ENCODE measurements at regions not wholly inside any gene's neighbourhood (a gene's known extent, or its start where the extent isn't known, plus 50 kb on each side); places are given as distances from the start of the nearest gene placed in this dataset.

- TF ChIP-seq, protein P1, sequence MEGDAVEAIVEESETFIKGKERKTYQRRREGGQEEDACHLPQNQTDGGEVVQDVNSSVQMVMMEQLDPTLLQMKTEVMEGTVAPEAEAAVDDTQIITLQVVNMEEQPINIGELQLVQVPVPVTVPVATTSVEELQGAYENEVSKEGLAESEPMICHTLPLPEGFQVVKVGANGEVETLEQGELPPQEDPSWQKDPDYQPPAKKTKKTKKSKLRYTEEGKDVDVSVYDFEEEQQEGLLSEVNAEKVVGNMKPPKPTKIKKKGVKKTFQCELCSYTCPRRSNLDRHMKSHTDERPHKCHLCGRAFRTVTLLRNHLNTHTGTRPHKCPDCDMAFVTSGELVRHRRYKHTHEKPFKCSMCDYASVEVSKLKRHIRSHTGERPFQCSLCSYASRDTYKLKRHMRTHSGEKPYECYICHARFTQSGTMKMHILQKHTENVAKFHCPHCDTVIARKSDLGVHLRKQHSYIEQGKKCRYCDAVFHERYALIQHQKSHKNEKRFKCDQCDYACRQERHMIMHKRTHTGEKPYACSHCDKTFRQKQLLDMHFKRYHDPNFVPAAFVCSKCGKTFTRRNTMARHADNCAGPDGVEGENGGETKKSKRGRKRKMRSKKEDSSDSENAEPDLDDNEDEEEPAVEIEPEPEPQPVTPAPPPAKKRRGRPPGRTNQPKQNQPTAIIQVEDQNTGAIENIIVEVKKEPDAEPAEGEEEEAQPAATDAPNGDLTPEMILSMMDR (conservative IDR thresholded peaks at IDR 0.05): no peak
- DNase-seq: no peak
- Mint-ChIP-seq H3K27ac (no peak overlapping the region), H3K4me3 (no peak overlapping the region), H3K4me1 (no peaks in the 10 kb centered on the region), H3K9me3 (no peaks in the 10 kb centered on the region), H3K27me3 (ENCODE audit: insufficient read depth) (no peaks in the 10 kb centered on the region), H3K36me3 (ENCODE audit: low read depth) (no peaks in the 10 kb centered on the region)
- Histone ChIP-seq H3K9me3 (ENCODE audit: control insufficient read depth, low read length) (no peaks in the 10 kb centered on the region), H3K27ac (ENCODE audit: low read depth, low read length) (no peak overlapping the region), H3K9ac (ENCODE audit: extremely low read depth, low read length, poor library complexity, severe bottlenecking) (no peak overlapping the region), H3K4me3 (ENCODE audit: low read length) (no peak overlapping the region), H3K36me3 (ENCODE audit: control insufficient read depth, insufficient read depth, low read length) (no peaks in the 10 kb centered on the region), H3K4me1 (ENCODE audit: control insufficient read depth, insufficient read depth, low read length) (no peaks in the 10 kb centered on the region), H3K27me3 (ENCODE audit: control insufficient read depth, insufficient read depth, low read length, poor library complexity, severe bottlenecking) (no peaks in the 10 kb centered on the region)
- WGBS, 2 experiments (ENCODE audit: insufficient coverage in 1 of 2, insufficient read length in 1 of 2): 67% methylated on average over 1 of the region's 1 CpG; no CpG with 5 or more reads in 1 of the 2 experiments
Observed at GRCh38 chr4:117383468-117383867, 298.1 kb upstream of the TRAM1L1 start.

GRCh38 chr4:117385526-117385925 lies 300.1 kb upstream of the TRAM1L1 start:
- H3K9me3 Mint-ChIP-seq: no peaks in the 10 kb centered on the region
- 94% methylated on average over 1 of the region's 1 CpG; no CpG with 5 or more reads in 1 of the 2 experiments for WGBS, 2 experiments (ENCODE audit: insufficient coverage in 1 of 2, insufficient read length in 1 of 2)
- Histone ChIP-seq H3K4me1 (ENCODE audit: control insufficient read depth, insufficient read depth, low read length) (no peaks in the 10 kb centered on the region), H3K36me3 (ENCODE audit: control insufficient read depth, insufficient read depth, low read length) (no peaks in the 10 kb centered on the region), H3K27ac (ENCODE audit: low read depth, low read length) (no peak overlapping the region), H3K27me3 (ENCODE audit: control insufficient read depth, insufficient read depth, low read length, poor library complexity, severe bottlenecking) (no peaks in the 10 kb centered on the region), H3K9ac (ENCODE audit: extremely low read depth, low read length, poor library complexity, severe bottlenecking) (no peak overlapping the region), H3K4me3 (ENCODE audit: low read length) (no peak overlapping the region), H3K9me3 (ENCODE audit: control insufficient read depth, low read length) (no peaks in the 10 kb centered on the region)
- no peaks in the 10 kb centered on the region for H3K4me1 Mint-ChIP-seq
- no peaks in the 10 kb centered on the region for H3K36me3 Mint-ChIP-seq (ENCODE audit: low read depth)
- no peaks in the 10 kb centered on the region for H3K27me3 Mint-ChIP-seq (ENCODE audit: insufficient read depth)
- no peak overlapping the region for H3K27ac Mint-ChIP-seq
- DNase-seq: no peak
- no peak overlapping the region for H3K4me3 Mint-ChIP-seq
- TF ChIP-seq, protein P1 (conservative IDR thresholded peaks at IDR 0.05): no peak

- Histone ChIP-seq H3K4me3 (ENCODE audit: low read length) (no peak overlapping the region), H3K9me3 (ENCODE audit: control insufficient read depth, low read length) (no peaks in the 10 kb centered on the region), H3K27me3 (ENCODE audit: control insufficient read depth, insufficient read depth, low read length, poor library complexity, severe bottlenecking) (no peaks in the 10 kb centered on the region), H3K9ac (ENCODE audit: extremely low read depth, low read length, poor library complexity, severe bottlenecking) (no peak overlapping the region), H3K27ac (ENCODE audit: low read depth, low read length) (no peak overlapping the region), H3K4me1 (ENCODE audit: control insufficient read depth, insufficient read depth, low read length) (no peaks in the 10 kb centered on the region), H3K36me3 (ENCODE audit: control insufficient read depth, insufficient read depth, low read length) (no peaks in the 10 kb centered on the region)
- Mint-ChIP-seq H3K36me3 (ENCODE audit: low read depth) (no peaks in the 10 kb centered on the region), H3K4me3 (no peak overlapping the region), H3K4me1 (no peaks in the 10 kb centered on the region), H3K27me3 (ENCODE audit: insufficient read depth) (no peaks in the 10 kb centered on the region), H3K9me3 (no peaks in the 10 kb centered on the region), H3K27ac (no peak overlapping the region)
- no peak for DNase-seq
- 100% methylated on average over 2 of the region's 2 CpGs; no CpG with 5 or more reads in 1 of the 2 experiments for WGBS, 2 experiments (ENCODE audit: insufficient coverage in 1 of 2, insufficient read length in 1 of 2)
- TF ChIP-seq, protein P1 (conservative IDR thresholded peaks at IDR 0.05): no peak
Observed at GRCh38 chr4:117387072-117387471, 301.7 kb upstream of the TRAM1L1 start.
